ENCODE measurements at regions not wholly inside any gene's neighbourhood (a gene's known extent, or its start where the extent isn't known, plus 50 kb on each side); places are given as distances from the start of the nearest gene placed in this dataset.
"Not testable (repeated sequence)": the region's sequence is repeated elsewhere in the genome, so short reads cannot be mapped to it uniquely, and the experiment has no call there.

DNA sequence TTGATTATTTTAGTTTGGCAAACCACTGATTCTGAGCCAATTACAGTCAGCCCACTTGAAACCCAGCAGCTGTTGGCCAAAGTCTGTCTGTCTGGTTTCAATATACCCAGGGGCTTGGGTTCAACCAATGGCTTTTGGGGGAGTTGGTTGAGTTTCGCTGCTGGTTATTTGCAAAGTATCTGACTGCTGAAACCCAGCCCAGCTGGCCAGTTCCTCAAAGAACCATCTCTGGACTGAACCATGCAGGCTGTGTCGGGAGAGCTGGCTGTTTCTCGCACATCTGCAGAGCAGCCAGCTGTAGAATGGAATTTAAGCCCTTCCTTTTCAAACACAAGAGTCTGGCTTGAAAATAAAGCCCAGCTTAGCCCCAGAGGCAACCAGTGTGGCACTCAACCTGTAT is 66.0 kb upstream of the PAX7 start:
- no peak for DNase-seq

DNA sequence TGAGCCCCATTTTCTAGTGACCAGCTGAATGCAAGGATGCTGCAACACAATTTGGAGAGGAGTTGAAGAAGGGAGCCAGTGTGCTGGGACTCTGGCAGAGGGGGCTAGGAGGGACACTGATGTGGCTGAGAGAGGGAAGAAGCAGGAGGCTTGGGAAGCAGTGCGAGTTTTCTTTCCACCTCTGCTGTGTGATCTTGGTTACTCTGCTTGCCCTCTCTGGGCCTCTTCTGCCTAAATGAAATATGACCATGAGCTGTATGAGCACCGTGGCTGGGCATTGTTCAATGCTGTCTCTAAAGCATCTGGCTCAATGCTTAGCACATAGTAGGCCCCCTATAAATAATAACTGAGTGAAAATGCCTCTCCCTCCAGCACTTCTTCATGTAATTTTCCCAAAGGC is 65.3 kb upstream of the PAX7 start:
- no peak for DNase-seq

DNA sequence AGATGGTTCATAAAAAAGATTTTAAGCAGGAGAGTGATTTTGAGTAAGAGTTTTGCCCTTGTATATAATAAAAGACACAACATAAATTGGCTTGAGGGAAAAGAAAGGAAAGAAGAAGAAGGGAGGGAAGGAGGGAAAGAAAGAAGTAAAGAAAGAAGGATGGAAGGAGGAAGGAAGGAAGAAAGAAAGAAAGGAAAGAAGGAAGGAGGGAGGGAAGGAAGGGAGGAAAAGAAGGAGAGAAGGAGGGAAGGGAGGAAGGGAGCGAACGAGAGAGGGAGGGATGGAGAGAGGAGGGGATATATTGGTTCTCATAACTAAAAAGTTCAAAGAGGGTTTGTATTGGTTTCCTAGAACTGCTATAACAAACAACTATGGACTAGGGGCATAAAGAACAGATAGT is 62.2 kb upstream of the PAX7 start:
- no peak for DNase-seq

DNA sequence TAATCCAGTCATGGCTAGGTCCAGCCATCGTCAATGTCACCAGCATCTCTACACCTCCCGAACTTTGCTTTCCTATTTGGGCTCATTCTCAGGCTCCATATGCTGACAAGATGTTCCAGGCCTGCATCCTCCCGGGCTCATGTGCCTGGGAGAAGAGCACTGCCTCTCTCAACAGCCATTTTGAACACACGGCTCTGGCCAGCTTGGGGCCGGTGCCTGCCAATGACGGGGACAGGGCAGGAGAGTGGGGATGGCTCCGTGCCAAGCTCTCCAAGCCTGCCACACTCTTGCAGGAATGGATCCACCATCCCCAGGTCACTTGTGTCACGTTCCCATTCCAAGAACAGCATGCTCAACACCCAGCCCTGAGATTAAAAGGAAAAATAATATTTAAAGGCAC is 61.4 kb upstream of the PAX7 start:
- no peak for DNase-seq

DNA sequence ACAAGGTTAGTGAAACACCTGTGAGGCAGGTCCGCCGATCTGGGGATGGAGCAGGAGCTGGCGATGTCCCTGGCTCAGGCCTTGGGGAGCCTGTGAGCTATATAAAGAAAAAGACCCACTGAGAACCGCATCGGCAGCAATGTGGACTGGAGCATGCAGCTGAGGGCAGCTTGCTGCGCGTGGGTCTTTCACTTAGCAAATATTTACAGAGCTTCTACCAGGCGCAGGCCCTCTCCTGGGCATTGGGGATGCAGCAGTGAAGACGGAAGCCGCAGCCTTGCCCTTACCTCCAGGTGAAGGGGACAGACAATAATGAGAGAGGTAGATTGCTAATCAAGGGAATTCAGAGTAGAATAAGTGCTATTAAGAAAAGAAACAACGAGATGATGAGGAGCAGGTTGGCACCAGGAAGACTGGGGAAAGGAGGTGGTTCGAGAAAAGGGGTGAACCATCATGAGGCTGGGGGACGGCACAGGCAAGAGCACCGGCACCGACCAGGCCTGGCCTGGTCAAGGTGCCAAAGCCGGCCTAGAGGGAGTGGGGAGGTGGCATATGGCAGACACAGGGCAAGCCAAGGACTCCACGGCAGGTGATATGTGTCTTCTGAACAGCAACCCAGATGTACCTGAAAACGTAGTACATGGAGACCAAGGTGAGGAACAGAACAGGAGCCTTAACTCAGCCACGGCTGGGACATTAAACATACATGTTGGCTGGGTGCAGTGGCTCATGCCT is 60.7 kb upstream of the PAX7 start:
- no peak for DNase-seq

DNA sequence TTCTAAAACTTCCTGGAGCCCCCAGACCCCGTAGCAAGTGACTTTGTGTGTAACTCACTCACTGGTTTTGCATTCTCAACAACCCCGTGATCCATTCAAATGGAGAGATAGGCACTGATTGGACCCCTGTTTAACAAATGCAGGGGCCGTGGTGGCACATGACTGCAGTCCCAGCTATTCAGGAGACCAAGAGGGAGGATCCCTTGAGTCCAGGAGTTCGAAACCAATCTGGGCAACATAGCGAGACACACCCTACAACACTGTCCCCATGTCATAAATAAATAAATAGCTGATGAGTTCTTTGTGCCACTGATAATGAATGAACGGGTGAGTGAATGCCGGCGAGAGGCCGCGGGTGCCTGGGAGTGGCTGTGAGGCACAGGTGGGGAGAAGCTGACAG is 59.4 kb upstream of the PAX7 start:
- DNase-seq: no peak

DNA sequence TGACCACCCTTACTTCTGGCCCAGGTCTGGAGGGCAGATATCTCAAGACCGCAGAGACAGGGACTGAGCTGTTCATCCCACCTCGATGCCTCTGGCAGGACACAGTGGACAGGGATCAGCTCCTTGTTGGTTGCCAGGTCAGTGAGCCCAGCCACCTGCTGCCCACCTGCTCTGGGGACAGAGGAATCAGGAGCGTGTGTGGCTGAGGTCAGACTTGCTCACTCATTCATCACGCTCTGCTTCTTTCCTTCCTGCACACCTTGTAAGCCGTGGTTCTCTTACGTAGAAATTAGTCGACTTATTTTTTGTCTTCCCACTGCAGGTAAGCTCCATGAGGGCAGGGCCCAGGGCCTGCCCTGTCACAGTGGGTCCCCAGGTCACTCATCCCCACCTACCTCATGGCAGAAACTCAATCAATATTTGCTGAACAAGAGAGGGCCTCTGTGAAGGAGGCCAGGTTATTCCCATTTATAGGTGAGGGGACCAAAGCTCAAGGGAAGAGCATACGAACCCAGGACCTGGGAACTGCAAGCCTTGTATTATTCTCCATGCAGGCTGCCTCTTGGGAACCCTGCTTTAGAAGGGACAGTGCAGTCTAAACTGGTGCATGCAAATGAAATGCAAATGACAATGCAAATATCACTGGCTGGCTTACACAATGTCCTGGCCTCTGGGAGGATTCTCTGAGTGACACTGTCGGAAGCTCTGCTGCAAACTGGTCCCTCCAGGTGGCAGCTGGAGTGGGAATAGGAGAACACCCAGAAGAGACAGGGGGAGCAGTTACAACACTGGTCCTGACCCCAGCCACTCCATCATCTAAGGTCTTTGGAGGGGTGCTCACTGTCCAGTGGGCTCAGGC is 58.4 kb upstream of the PAX7 start:
- DNase-seq: no peak

DNA sequence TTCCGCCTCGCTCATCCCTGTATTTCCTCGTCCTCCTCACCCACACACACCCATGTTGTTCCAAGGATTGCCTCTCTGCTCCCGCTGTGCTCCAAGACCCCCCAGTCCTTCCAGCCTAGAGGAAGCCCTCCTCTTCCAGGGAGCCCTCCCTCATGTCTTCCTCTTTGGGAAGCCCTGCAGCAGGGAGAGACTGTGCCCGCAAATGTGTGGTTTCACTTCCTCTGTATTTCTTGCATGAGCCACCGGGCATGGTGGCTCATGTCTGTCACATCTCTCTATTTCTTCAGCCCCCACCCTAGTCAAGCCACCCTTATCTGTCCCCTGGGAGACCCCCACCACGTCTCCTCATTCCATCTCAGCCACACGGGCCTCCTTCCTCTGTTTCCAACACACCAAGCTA is 57.5 kb upstream of the PAX7 start:
- no peak for DNase-seq

DNA sequence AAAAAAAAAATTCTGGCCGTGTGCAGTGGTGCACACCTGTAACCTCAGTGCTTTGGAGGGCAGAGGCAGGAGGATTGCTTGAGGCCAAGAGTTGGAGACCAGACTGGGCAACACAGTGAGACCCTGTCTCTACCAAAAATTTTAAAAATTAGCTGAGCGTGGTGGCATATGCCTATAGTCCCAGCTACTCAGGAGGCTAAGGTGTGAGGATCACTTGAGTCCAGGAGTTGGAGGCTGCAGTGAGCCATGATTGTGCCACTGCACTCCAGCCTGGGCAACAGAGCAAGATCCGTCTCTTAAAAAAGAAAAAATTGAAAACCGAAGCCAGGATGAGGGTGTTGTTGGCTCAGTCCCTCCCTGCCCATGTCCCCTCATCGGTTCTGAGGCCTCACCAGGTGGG is 55.9 kb upstream of the PAX7 start:
- no peak for DNase-seq

DNA sequence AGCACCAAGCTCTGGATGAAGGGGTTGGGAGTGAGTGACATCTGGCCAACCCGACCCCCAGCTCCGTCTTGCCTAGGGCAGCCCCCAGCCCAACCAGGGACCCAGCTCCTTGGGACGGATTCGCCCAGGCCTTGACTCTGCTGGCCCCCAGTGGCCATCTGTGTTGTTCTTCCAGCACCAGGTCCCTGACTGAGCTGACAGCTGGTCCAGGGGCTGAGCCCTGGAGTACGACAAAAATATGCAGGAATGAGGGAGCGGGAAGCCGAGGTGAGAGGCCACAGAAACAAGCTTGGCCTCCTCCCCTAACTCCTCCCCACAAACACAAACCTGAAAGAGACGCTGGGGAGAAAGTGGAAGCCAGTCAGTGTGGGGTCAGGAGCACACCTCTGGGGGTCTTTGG is 55.0 kb upstream of the PAX7 start:
- DNase-seq: no peak

DNA sequence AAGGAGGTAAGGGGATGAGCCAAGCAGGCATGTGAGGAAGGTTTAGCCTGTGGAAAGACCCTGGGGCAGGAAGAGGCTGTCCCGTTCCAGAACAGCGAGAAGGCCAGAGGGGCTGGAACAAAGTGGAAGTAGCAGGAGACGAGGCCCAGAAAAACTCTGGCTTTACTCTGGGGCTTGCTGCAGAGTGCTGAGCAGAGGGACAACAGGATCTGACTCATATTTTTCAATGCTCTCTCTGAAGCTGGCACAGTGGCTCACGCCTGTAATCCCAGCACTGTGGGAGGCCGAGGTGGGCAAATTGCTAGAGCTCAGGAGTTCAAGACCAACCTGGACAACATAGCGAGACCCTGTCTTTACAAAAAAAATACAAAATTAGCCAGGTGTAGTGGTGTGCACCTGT is 52.4 kb upstream of the PAX7 start:
- no peak for DNase-seq

DNA sequence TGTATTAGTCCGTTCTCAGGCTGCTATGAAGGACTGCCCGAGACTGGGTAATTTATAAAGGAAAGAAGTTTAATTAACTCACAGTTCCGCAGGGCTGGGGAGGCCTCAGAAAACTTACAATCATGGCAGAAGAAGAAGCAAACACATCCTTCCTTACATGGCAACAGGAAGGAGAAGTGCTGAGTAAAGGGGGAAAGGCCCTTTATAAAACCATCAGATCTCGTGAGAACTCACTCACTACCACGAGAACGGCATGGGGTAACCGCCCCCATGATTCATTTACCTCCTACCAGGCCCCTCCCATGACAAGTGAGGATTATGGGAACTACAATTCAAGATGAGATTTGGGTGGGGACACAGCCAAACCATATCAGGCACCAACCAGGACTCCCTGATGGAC is 51.4 kb upstream of the PAX7 start:
- DNase-seq: not testable (repeated sequence)

DNA sequence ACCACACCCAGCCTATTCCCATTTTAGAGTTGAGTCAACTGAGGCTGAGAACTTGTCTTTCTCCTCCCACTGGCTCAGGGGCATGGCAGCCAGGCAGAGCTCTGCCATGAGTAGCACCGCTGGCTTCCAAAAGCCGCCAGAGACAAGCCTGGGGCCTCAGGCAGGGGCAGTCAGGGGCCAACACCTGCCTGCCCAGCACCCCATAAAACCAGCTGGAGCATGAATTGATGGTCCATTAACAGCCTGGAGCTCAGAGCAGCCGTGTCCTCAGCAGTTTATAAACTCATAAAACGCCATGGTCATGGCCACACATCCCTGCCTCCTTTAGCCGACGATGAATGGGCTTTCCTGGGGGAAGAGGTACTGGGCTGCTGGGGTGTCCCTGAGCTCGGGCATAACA is 50.6 kb upstream of the PAX7 start:
- no peak for DNase-seq

DNA sequence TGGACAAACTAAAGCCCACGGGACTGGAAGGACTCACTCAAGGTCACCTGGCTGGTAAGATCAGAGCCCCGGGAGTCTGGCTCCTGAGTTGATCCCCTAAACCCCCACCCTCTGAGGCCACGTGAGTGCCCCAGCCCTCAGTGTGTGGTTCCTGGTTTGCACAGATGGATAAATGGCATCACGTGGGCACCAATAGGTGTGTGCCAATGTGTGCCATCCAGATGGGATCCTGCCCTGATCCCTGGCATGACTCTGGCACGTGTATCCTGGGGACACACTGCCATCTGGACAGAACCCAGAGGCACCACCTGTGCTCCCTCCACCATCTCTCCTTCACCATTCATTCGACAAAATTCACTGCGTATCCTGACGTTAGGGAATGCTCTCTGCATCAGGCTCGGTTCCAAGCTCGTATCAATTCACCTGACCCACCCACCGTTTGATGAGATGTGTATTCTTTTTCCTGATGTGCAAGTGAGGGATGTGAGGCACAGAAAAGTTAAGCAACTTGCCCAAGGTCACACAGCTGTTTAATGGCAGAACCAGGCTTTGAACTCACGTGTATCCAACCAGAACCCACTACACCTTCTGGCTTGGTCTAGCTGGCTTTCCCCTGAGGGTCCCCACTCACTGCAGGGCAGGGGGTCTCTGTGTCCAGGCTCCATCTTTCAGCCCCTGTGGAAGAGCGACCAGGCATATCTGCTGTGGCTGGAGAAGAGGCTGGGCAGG is 49.8 kb upstream of the PAX7 start:
- no peak for DNase-seq

All from NCI-H1436 treated with DMSO at 0.1 percent for 48 hours (cell line).